ENCODE measurements at regions not wholly inside any gene's neighbourhood (a gene's known extent, or its start where the extent isn't known, plus 50 kb on each side); places are given as distances from the start of the nearest gene placed in this dataset.

- no peaks in the 10 kb centered on the region for H3K4me1 ChIP-seq
- H3K4me3 ChIP-seq = no peak overlapping the region
- H3K9me3 ChIP-seq = no peaks in the 10 kb centered on the region
- no peak overlapping the region for H3K27ac ChIP-seq
- no peaks in the 10 kb centered on the region for H3K36me3 ChIP-seq
- no peak for TF ChIP-seq CTCF (IDR thresholded peaks at IDR 0.05)
- no peak for TF ChIP-seq POLR2A (IDR thresholded peaks at IDR 0.05)
- TF ChIP-seq POLR2AphosphoS5 (IDR thresholded peaks at IDR 0.05) = no peak
- no peak for TF ChIP-seq EP300 (IDR thresholded peaks at IDR 0.05)
- no peaks in the 10 kb centered on the region for H3K27me3 ChIP-seq
- no peak for DNase-seq (ENCODE audit: low spot score in 2 of 2)
Observed at GRCh38 chr12:20257311-20257710, 111.0 kb upstream of the PDE3A start.

GRCh38 chr12:20259786-20260185 lies 108.6 kb upstream of the PDE3A start:
- TF ChIP-seq EP300 (IDR thresholded peaks at IDR 0.05) (no peak), POLR2AphosphoS5 (IDR thresholded peaks at IDR 0.05) (no peak), CTCF (IDR thresholded peaks at IDR 0.05) (no peak), POLR2A (IDR thresholded peaks at IDR 0.05) (no peak)
- H3K27ac ChIP-seq = no peak overlapping the region
- H3K4me1 ChIP-seq = no peaks in the 10 kb centered on the region
- H3K4me3 ChIP-seq = no peak overlapping the region
- H3K36me3 ChIP-seq = no peaks in the 10 kb centered on the region
- H3K27me3 ChIP-seq = no peaks in the 10 kb centered on the region
- WGBS = 78% methylated on average over 2 of the region's 2 CpGs
- H3K9me3 ChIP-seq = no peaks in the 10 kb centered on the region
- DNase-seq (ENCODE audit: low spot score in 2 of 2) = no peak

DNA sequence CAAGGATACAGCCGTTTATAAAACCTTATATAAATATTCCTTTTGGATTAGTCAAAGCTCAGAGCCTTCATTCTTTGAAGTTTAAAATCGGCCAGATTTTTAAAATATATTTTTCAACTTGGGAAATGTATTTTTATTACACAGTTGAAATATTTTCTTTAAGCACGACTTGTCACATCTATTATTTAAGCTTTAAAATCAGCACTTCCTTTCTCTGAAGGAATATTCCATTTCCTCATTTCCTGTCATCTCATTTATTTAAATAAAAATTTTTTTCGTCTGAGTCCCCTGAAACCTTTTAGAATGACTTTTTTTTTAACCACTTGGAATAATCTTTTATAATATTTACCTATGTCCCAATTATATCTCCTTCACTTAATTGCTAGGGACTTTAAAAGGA lies 107.5 kb upstream of the PDE3A start:
- Histone ChIP-seq H3K36me3 (no peaks in the 10 kb centered on the region), H3K9me3 (no peaks in the 10 kb centered on the region), H3K4me3 (no peak overlapping the region), H3K27me3 (no peaks in the 10 kb centered on the region), H3K4me1 (no peaks in the 10 kb centered on the region), H3K27ac (no peak overlapping the region)
- TF ChIP-seq CTCF (IDR thresholded peaks at IDR 0.05) = no peak
- no peak for TF ChIP-seq POLR2AphosphoS5 (IDR thresholded peaks at IDR 0.05)
- TF ChIP-seq POLR2A (IDR thresholded peaks at IDR 0.05) = no peak
- no peak for TF ChIP-seq EP300 (IDR thresholded peaks at IDR 0.05)
- 60% methylated on average over 4 of the region's 4 CpGs for WGBS
- no peak for DNase-seq (ENCODE audit: low spot score in 2 of 2)

DNA sequence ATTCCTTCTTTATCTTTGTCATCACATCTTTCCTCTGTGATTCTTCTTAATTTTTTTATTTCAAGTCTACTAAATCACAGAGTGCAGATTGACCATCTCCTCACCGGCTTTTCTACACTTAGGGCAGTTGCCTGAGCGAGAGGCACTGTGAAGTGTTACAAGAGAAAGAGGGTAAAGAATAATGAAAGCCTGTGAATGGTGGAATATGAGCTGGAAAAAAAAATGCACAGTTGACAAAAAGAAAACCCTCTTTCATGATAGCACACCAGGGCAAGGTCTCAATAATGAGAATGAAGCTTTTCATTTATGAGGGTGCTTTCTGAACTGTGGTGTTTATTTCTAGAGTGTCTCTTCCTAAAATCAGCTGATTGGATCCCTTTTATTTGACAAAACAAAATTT lies 106.2 kb upstream of the PDE3A start:
- no peak for DNase-seq (ENCODE audit: low spot score in 2 of 2)
- Histone ChIP-seq H3K27ac (no peak overlapping the region), H3K27me3 (no peaks in the 10 kb centered on the region), H3K9me3 (no peaks in the 10 kb centered on the region), H3K36me3 (no peaks in the 10 kb centered on the region), H3K4me3 (no peak overlapping the region), H3K4me1 (no peaks in the 10 kb centered on the region)
- 74% methylated on average over 2 of the region's 2 CpGs for WGBS
- TF ChIP-seq EP300 (IDR thresholded peaks at IDR 0.05) (no peak), CTCF (IDR thresholded peaks at IDR 0.05) (no peak)

DNA sequence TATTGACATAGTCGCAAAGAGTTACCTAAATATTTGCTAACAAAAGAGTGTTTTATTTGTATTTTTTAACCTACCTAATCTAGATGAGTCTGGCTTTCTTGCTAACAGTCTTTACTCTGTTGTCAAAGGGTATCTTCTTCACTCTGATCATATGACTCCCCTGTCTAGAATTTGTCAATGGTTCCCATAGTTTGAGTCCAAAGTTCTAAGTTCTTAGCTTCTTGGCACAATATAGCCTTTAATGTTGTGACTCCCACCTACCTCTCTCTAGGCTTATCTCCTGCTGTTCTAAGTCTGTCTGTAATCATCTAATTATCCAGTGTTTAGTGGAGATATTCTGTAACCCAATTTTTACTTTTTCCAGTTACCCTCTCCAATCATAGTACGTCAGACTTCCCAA lies 104.3 kb upstream of the PDE3A start:
- no peaks in the 10 kb centered on the region for H3K4me1 ChIP-seq
- no peak overlapping the region for H3K27ac ChIP-seq
- TF ChIP-seq POLR2AphosphoS5 (IDR thresholded peaks at IDR 0.05) (no peak), POLR2A (IDR thresholded peaks at IDR 0.05) (no peak), EP300 (IDR thresholded peaks at IDR 0.05) (no peak), CTCF (IDR thresholded peaks at IDR 0.05) (no peak)
- DNase-seq (ENCODE audit: low spot score in 2 of 2) = no peak
- no peak overlapping the region for H3K4me3 ChIP-seq
- 91% methylated on average over 2 of the region's 2 CpGs for WGBS
- H3K9me3 ChIP-seq = no peaks in the 10 kb centered on the region
- no peaks in the 10 kb centered on the region for H3K27me3 ChIP-seq
- no peaks in the 10 kb centered on the region for H3K36me3 ChIP-seq

Measured in suprapubic skin (tissue), 4 donors.